ENCODE measurements at regions not wholly inside any gene's neighbourhood (a gene's known extent, or its start where the extent isn't known, plus 50 kb on each side); places are given as distances from the start of the nearest gene placed in this dataset.

- DNase-seq (ENCODE audit: low spot score, unreplicated experiment): no peak
- H3K4me3 Mint-ChIP-seq (ENCODE audit: low read depth): no peak overlapping the region
- H3K36me3 Mint-ChIP-seq (ENCODE audit: insufficient read depth): no peaks in the 10 kb centered on the region
- peaks cover 12% of the 10 kb centered on the region for H3K4me1 Mint-ChIP-seq (ENCODE audit: low read depth)
- H3K9me3 Mint-ChIP-seq (ENCODE audit: low read depth): no peaks in the 10 kb centered on the region
- peaks cover 6% of the 10 kb centered on the region for H3K27me3 Mint-ChIP-seq
- H3K27ac Mint-ChIP-seq: no peak overlapping the region
- TF ChIP-seq, protein P1, sequence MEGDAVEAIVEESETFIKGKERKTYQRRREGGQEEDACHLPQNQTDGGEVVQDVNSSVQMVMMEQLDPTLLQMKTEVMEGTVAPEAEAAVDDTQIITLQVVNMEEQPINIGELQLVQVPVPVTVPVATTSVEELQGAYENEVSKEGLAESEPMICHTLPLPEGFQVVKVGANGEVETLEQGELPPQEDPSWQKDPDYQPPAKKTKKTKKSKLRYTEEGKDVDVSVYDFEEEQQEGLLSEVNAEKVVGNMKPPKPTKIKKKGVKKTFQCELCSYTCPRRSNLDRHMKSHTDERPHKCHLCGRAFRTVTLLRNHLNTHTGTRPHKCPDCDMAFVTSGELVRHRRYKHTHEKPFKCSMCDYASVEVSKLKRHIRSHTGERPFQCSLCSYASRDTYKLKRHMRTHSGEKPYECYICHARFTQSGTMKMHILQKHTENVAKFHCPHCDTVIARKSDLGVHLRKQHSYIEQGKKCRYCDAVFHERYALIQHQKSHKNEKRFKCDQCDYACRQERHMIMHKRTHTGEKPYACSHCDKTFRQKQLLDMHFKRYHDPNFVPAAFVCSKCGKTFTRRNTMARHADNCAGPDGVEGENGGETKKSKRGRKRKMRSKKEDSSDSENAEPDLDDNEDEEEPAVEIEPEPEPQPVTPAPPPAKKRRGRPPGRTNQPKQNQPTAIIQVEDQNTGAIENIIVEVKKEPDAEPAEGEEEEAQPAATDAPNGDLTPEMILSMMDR (IDR thresholded peaks at IDR 0.05; ENCODE audit: unreplicated experiment): no peak
These were observed 247.3 kb upstream of the PITRM1 start for GRCh38 chr10:3419719-3420495.

DNA sequence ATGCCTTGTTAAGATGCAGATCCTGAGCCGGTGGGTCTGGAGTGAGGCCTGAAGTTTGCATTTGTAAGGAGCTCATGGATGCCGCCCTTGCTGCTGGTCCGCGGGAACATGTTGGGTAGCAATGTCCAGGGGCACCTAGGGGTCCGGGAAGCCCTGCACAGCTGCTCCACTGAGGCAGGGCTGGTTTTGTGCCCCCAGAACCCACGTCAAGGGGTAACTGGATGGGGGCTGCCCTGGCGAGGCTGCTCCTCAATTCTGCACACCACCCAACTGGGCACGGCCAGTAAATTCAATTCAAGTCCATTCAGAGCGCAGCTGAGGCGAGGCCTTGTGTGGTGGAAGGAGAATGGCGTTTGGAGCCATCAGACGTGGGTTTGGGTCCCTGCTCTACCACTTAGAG lies 246.3 kb upstream of the PITRM1 start:
- TF ChIP-seq, protein P1 (IDR thresholded peaks at IDR 0.05; ENCODE audit: unreplicated experiment): no peak

GRCh38 chr10:3418041-3418754 lies 245.6 kb upstream of the PITRM1 start:
- H3K4me1 Mint-ChIP-seq (ENCODE audit: low read depth): peaks cover 16% of the 10 kb centered on the region
- no peaks in the 10 kb centered on the region for H3K9me3 Mint-ChIP-seq (ENCODE audit: low read depth)
- TF ChIP-seq, protein P1 (IDR thresholded peaks at IDR 0.05; ENCODE audit: unreplicated experiment): no peak
- no peaks in the 10 kb centered on the region for H3K36me3 Mint-ChIP-seq (ENCODE audit: insufficient read depth)
- H3K27ac Mint-ChIP-seq: peak overlapping the region; percentile 71
- H3K27me3 Mint-ChIP-seq: peaks cover 11% of the 10 kb centered on the region
- DNase-seq (ENCODE audit: low spot score, unreplicated experiment): no peak
- H3K4me3 Mint-ChIP-seq (ENCODE audit: low read depth): no peak overlapping the region

More for the DNA sequence above, 246.3 kb upstream of the PITRM1 start:
- Mint-ChIP-seq H3K27me3 (peaks cover 9% of the 10 kb centered on the region), H3K27ac (no peak overlapping the region), H3K36me3 (ENCODE audit: insufficient read depth) (no peaks in the 10 kb centered on the region), H3K4me1 (ENCODE audit: low read depth) (peaks cover 16% of the 10 kb centered on the region), H3K9me3 (ENCODE audit: low read depth) (no peaks in the 10 kb centered on the region), H3K4me3 (ENCODE audit: low read depth) (no peak overlapping the region)
- DNase-seq (ENCODE audit: low spot score, unreplicated experiment): no peak

DNA sequence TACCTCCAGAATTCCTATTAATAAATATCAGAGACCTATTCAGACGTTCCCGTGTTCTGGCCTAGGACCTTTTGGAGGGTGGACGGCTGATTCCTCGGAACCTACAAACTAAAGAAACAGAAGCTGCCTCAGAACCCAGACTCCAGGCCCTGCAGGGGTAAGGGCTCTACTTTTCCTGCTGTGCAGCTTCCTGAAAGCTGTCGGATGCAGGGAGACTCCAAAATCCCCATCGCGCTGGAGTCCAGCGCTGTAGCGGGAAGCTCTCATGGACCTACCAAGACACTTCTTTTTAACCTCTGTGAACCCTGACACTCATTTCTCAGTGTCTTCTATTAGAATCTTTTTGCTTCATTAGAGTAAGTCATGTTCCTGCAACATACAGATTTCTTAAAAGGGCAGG lies 244.5 kb upstream of the PITRM1 start:
- TF ChIP-seq, protein P1 (IDR thresholded peaks at IDR 0.05; ENCODE audit: unreplicated experiment): no peak
- Mint-ChIP-seq H3K4me3 (ENCODE audit: low read depth) (no peak overlapping the region), H3K36me3 (ENCODE audit: insufficient read depth) (no peaks in the 10 kb centered on the region), H3K9me3 (ENCODE audit: low read depth) (no peaks in the 10 kb centered on the region), H3K27ac (no peak overlapping the region), H3K27me3 (peaks cover 14% of the 10 kb centered on the region), H3K4me1 (ENCODE audit: low read depth) (peaks cover 16% of the 10 kb centered on the region)
- no peak for DNase-seq (ENCODE audit: low spot score, unreplicated experiment)

- Mint-ChIP-seq H3K4me1 (ENCODE audit: low read depth) (peaks cover 16% of the 10 kb centered on the region), H3K9me3 (ENCODE audit: low read depth) (peaks cover 1% of the 10 kb centered on the region), H3K36me3 (ENCODE audit: insufficient read depth) (peaks cover under 1% of the 10 kb centered on the region), H3K4me3 (ENCODE audit: low read depth) (no peak overlapping the region), H3K27me3 (peaks cover 14% of the 10 kb centered on the region), H3K27ac (no peak overlapping the region)
- DNase-seq (ENCODE audit: low spot score, unreplicated experiment): no peak
- TF ChIP-seq, protein P1 (IDR thresholded peaks at IDR 0.05; ENCODE audit: unreplicated experiment): no peak
These were observed 243.5 kb upstream of the PITRM1 start for GRCh38 chr10:3415878-3416605.
